Caco-2 (cell line): ENCODE measurements at regions not wholly inside any gene's neighbourhood (a gene's known extent, or its start where the extent isn't known, plus 50 kb on each side); places are given as distances from the start of the nearest gene placed in this dataset.

Source experiments
- BruUV-seq: library from RNA; stranded (reverse); fragments of 400-500 nt; replicated peaks from 2 replicates; lab custom pipeline; 2021; lab: Mats Ljungman, UMichigan
- CTCF ChIA-PET: fragments of 300-600 bp; sonication (Branson Sonifier 250); formaldehyde crosslinking; loops from one replicate; lab custom pipeline; 2022; ENCODE audit warnings: antibody characterized with exemption; lab: Charles Lee
- POLR2A ChIA-PET: fragments of 300-600 bp; sonication (Branson Sonifier 250); formaldehyde crosslinking; loops from one replicate; lab custom pipeline; 2022; ENCODE audit warnings: antibody characterized with exemption; lab: Charles Lee
- DNase-seq, 2 experiments: peaks; one replicate each; pipeline versions ENCODE4 v3.0.0 to v3.0.0-alpha.2; 2020 to 2022
- H3K27me3 ChIP-seq: replicated peaks from 2 replicates; pipeline ENCODE4 v1.6.0; 2011; ENCODE audit warnings: low read length; ENCODE audit not compliant: control insufficient read depth, insufficient read depth
- H3K36me3 ChIP-seq: 2 replicates; pipeline ENCODE4 v1.5.1; 2011; ENCODE audit warnings: low read length; ENCODE audit not compliant: control insufficient read depth, insufficient read depth
- H3K4me1 ChIP-seq: fragments of 250-450 bp; sonication (Bioruptor Pico); 2 replicates; pipeline ENCODE4 v1.5.1; 2020; ENCODE audit warnings: mild to moderate bottlenecking
- H3K4me3 ChIP-seq: 2 replicates; pipeline ENCODE4 v1.5.1; 2011; ENCODE audit warnings: low read depth, mild to moderate bottlenecking, control low read depth, low read length
- H3K9me3 ChIP-seq: fragments of 250-450 bp; sonication (Bioruptor Pico); 2 replicates; pipeline ENCODE4 v1.5.1; 2020; ENCODE audit warnings: mild to moderate bottlenecking, moderate library complexity
- H3K27ac Mint-ChIP-seq: one replicate; pipeline ENCODE4 v1.8.0; 2022; ENCODE audit warnings: mixed read lengths; ENCODE audit not compliant: unreplicated experiment
- H3K27me3 Mint-ChIP-seq: one replicate; pipeline ENCODE4 v1.8.0; 2022; ENCODE audit warnings: mixed read lengths; ENCODE audit not compliant: insufficient read depth, unreplicated experiment
- H3K36me3 Mint-ChIP-seq: one replicate; pipeline ENCODE4 v1.8.0; 2022; ENCODE audit warnings: mild to moderate bottlenecking, mixed read lengths; ENCODE audit not compliant: insufficient read depth, unreplicated experiment
- H3K4me1 Mint-ChIP-seq: one replicate; pipeline ENCODE4 v1.8.0; 2022; ENCODE audit warnings: low read depth, mixed read lengths; ENCODE audit not compliant: unreplicated experiment
- H3K4me3 Mint-ChIP-seq: one replicate; pipeline ENCODE4 v1.8.0; 2022; ENCODE audit warnings: mild to moderate bottlenecking, moderate library complexity, mixed read lengths; ENCODE audit not compliant: unreplicated experiment
- H3K9me3 Mint-ChIP-seq: one replicate; pipeline ENCODE4 v1.8.0; 2022; ENCODE audit warnings: mixed read lengths; ENCODE audit not compliant: unreplicated experiment
- CTCF ChIP-seq, 2 experiments: fragments of 200-600 bp in 1 of 2; IDR thresholded peaks; 1 replicate in 1 of 2; 2 replicates in 1 of 2; pipeline versions ENCODE4 v1.5.1 to v1.8.0; 2011 to 2022; ENCODE audit warnings: antibody characterized with exemption in 1 of 2, control low read depth in 1 of 2, inconsistent platforms in 1 of 2, low read depth in 1 of 2, low read length in 1 of 2, mild to moderate bottlenecking in 1 of 2, moderate library complexity in 1 of 2; ENCODE audit not compliant: insufficient read depth in 1 of 2, severe bottlenecking in 1 of 2, unreplicated experiment in 1 of 2
- intact Hi-C: fragments of 100-400 bp; cut with micrococcal nuclease; formaldehyde crosslinking; loops from one replicate; pipeline ENCODE4 v1.10.0; 2022; ENCODE audit not compliant: unreplicated experiment

DNA sequence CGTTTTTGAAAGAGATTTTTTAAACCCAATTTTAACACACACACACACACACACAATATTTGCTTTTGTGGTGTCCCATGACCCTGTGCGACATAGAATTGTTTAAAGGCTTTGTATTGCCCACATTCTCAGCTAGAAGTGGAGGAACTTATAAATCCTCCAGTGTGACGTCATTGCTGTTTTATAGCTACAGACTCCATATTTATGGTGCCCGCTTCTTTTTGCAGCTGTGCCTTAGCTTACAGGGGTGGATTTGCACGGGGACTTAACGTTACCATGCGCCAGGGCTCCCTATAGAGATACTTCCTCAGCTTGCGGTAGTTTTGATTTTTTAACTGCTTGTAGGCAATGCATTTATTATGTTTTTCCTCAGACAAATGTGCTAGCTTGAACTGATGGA is 101.9 kb upstream of the SMIM21 start:
- no peak for DNase-seq
- no peak overlapping the region for H3K4me3 Mint-ChIP-seq
- intact Hi-C loops = no loop called here
- H3K9me3 ChIP-seq = no peaks in the 10 kb centered on the region
- no peaks in the 10 kb centered on the region for H3K4me1 Mint-ChIP-seq
- peaks cover 7% of the 10 kb centered on the region for H3K27me3 Mint-ChIP-seq
- no peaks in the 10 kb centered on the region for H3K27me3 ChIP-seq
- H3K4me1 ChIP-seq = no peaks in the 10 kb centered on the region
- BruUV-seq = no TSS peak
- ChIA-PET CTCF (no interaction called here), POLR2A (no interaction called here)
- H3K9me3 Mint-ChIP-seq = no peaks in the 10 kb centered on the region
- H3K4me3 ChIP-seq = no peak overlapping the region
- TF ChIP-seq CTCF (IDR thresholded peaks at IDR 0.05; ENCODE audit: insufficient read depth in 1 of 2, low read depth in 1 of 2, low read length in 1 of 2, severe bottlenecking in 1 of 2, unreplicated experiment in 1 of 2) = no peak
- no peak overlapping the region for H3K27ac Mint-ChIP-seq
- no peaks in the 10 kb centered on the region for H3K36me3 ChIP-seq
- no peaks in the 10 kb centered on the region for H3K36me3 Mint-ChIP-seq

DNA sequence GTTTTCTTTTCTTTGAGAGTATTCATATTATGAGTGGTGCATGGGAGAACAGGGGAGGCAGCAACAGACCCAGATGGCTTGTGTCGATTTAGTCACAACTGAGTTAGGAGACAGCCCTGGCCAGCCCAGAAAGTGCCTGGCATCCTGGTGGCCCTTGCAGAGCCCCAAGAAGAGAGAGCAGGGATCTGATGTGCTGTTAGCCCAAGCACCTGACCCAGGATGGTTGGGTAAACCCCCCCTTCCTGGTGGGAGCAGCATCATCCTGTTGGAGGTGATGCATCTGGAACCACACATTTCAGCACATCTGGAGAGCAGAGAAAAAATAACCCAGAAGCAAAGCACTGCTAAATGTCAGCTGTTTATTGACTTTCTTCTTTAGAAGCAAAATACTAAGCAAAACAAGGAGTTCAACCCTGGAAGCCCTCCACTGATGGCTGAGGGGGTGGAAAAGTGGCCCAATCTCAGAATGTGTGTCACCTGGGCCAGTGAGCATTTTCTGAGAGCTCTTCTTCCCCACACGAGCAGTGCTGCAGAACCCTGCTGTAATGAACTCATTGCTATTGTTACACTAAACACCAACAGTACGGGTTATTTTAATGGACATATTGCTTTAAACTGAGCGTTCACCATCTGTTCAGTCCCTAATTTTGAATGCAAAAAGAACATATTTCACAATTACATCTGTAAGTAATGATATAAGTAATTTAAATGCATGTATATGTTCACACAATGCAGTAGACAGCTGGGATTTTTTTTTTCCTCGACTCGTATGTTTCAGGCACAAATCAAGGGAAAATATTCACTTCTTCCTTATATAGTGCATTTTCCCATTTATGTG is 100.6 kb upstream of the SMIM21 start:
- no peaks in the 10 kb centered on the region for H3K4me1 ChIP-seq
- Mint-ChIP-seq H3K9me3 (no peaks in the 10 kb centered on the region), H3K4me3 (no peak overlapping the region), H3K36me3 (no peaks in the 10 kb centered on the region), H3K4me1 (no peaks in the 10 kb centered on the region), H3K27me3 (peaks cover 12% of the 10 kb centered on the region), H3K27ac (no peak overlapping the region)
- no peak for DNase-seq
- H3K36me3 ChIP-seq = no peaks in the 10 kb centered on the region
- no peak for TF ChIP-seq CTCF (IDR thresholded peaks at IDR 0.05; ENCODE audit: insufficient read depth in 1 of 2, low read depth in 1 of 2, low read length in 1 of 2, severe bottlenecking in 1 of 2, unreplicated experiment in 1 of 2)
- BruUV-seq = no TSS peak
- H3K4me3 ChIP-seq = no peak overlapping the region
- no peaks in the 10 kb centered on the region for H3K9me3 ChIP-seq
- intact Hi-C loops = no loop called here
- H3K27me3 ChIP-seq = no peaks in the 10 kb centered on the region
- CTCF ChIA-PET = no interaction called here
- POLR2A ChIA-PET = no interaction called here

DNA sequence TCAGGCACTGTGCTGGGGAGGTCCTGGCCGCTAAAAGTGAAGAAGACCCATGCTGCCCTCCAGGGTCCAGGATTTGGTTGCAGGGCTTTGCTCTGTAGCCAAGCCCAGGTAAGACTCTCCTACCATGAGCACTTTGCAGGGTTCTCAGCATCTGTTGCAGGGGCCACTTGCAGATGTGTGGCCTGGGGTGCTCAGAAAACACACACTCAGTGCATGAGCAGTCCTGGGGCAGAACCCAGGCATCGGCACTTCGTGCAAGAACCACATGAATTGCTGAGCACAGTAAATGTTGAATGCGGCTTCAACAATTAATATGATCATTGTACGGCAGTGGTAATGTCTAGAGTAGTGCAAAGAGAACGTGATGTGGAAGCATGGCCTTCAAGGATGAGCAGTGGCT is 98.5 kb upstream of the SMIM21 start:
- CTCF ChIA-PET = no interaction called here

More for the DNA sequence above, 98.5 kb upstream of the SMIM21 start:
- intact Hi-C loops = no loop called here
- no TSS peak for BruUV-seq
- POLR2A ChIA-PET = no interaction called here
- Mint-ChIP-seq H3K27me3 (peaks cover 9% of the 10 kb centered on the region), H3K9me3 (no peaks in the 10 kb centered on the region), H3K36me3 (no peaks in the 10 kb centered on the region), H3K4me3 (no peak overlapping the region), H3K27ac (no peak overlapping the region), H3K4me1 (no peaks in the 10 kb centered on the region)
- no peaks in the 10 kb centered on the region for H3K27me3 ChIP-seq
- no peaks in the 10 kb centered on the region for H3K36me3 ChIP-seq
- TF ChIP-seq CTCF (IDR thresholded peaks at IDR 0.05; ENCODE audit: insufficient read depth in 1 of 2, low read depth in 1 of 2, low read length in 1 of 2, severe bottlenecking in 1 of 2, unreplicated experiment in 1 of 2) = no peak
- DNase-seq = no peak
- H3K4me1 ChIP-seq = no peaks in the 10 kb centered on the region
- H3K4me3 ChIP-seq = no peak overlapping the region
- H3K9me3 ChIP-seq = no peaks in the 10 kb centered on the region
